ENCODE measurements at regions not wholly inside any gene's neighbourhood (a gene's known extent, or its start where the extent isn't known, plus 50 kb on each side); places are given as distances from the start of the nearest gene placed in this dataset.

GRCh38 chr10:78358982-78359381 is 325.3 kb downstream of the RPS24 start:
- Histone ChIP-seq H3K4me1 (ENCODE audit: control insufficient read depth in 2 of 2, insufficient read depth in 2 of 2, low read length in 2 of 2) (no peaks in the 10 kb centered on the region), H3K27ac (ENCODE audit: low read length in 2 of 2) (no peak overlapping the region), H3K27me3 (replicated peaks in 1 of 4; ENCODE audit: control extremely low read depth in 1 of 4, control insufficient read depth in 3 of 4, insufficient read depth in 4 of 4, low read length in 3 of 4) (no peaks in the 10 kb centered on the region), H3K79me2 (ENCODE audit: control insufficient read depth, insufficient read depth, low read length) (no peaks in the 10 kb centered on the region), H3K9ac (ENCODE audit: low read length) (no peak overlapping the region), H3K36me3 (replicated peaks in 1 of 2; ENCODE audit: control extremely low read depth in 1 of 2, control insufficient read depth in 1 of 2, extremely low read depth in 1 of 2, insufficient read depth in 2 of 2, low read length in 1 of 2) (no peaks in the 10 kb centered on the region), H3K4me2 (replicated peaks; ENCODE audit: low read depth, low read length, poor library complexity, severe bottlenecking) (no peak overlapping the region), H4K20me1 (ENCODE audit: control insufficient read depth, insufficient read depth, low read length, poor library complexity, severe bottlenecking) (no peaks in the 10 kb centered on the region), H3K4me3 (ENCODE audit: control extremely low read depth in 1 of 5, extremely low read depth in 1 of 5, insufficient read depth in 1 of 5, low read depth in 2 of 5, low read length in 4 of 5) (no peak overlapping the region), H2AFZ (ENCODE audit: insufficient read depth, low read depth, low read length, poor library complexity, severe bottlenecking) (no peak overlapping the region), H3K9me3 (ENCODE audit: control extremely low read depth in 1 of 3, control insufficient read depth in 2 of 3, insufficient read depth in 1 of 3, low read length in 2 of 3) (no peaks in the 10 kb centered on the region)
- H3K27ac Mint-ChIP-seq, result no peak overlapping the region
- POLR2A ChIA-PET, result no interaction called here
- no peaks in the 10 kb centered on the region for H3K9me3 Mint-ChIP-seq (ENCODE audit: insufficient read depth)
- DNase-seq (no peak), ATAC-seq (ENCODE audit: low read depth) (no peak)
- no peak overlapping the region for H3K4me3 Mint-ChIP-seq
- peaks cover 10% of the 10 kb centered on the region for H3K27me3 Mint-ChIP-seq
- intact Hi-C loops (cut with micrococcal nuclease), result no loop called here
- CTCF ChIA-PET, result no interaction called here
- 97% methylated on average over 5 of the region's 5 CpGs for WGBS (ENCODE audit: insufficient coverage)
- no peak for TF ChIP-seq EZH2 (IDR thresholded peaks at IDR 0.05; ENCODE audit: borderline replicate concordance, insufficient read depth, low read depth, low read length, poor library complexity, severe bottlenecking)
- TF ChIP-seq, protein P1, sequence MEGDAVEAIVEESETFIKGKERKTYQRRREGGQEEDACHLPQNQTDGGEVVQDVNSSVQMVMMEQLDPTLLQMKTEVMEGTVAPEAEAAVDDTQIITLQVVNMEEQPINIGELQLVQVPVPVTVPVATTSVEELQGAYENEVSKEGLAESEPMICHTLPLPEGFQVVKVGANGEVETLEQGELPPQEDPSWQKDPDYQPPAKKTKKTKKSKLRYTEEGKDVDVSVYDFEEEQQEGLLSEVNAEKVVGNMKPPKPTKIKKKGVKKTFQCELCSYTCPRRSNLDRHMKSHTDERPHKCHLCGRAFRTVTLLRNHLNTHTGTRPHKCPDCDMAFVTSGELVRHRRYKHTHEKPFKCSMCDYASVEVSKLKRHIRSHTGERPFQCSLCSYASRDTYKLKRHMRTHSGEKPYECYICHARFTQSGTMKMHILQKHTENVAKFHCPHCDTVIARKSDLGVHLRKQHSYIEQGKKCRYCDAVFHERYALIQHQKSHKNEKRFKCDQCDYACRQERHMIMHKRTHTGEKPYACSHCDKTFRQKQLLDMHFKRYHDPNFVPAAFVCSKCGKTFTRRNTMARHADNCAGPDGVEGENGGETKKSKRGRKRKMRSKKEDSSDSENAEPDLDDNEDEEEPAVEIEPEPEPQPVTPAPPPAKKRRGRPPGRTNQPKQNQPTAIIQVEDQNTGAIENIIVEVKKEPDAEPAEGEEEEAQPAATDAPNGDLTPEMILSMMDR (IDR thresholded peaks at IDR 0.05), result no peak
- no peaks in the 10 kb centered on the region for H3K4me1 Mint-ChIP-seq

DNA sequence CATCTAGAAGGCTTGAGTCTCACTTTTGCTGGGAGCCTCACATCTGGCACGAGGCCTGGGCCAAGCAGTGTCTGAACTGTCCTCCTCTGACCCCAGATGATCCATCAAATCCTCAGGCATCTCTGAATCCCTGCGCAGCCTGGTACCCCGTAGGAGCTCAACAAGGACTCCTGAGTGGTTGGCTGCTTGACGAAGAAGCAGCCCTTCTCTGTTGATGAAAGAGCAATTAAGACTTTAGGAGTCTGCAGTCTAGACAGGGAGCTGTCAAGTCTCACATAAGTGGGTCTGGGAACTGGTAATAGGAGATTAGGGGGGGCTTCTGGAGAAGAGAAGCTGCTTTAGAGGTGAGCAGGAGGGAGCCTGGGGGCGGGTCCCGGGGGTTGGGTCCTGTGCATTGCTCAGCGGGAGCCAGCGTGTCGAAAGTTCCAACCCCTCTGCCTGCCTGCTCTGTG is 326.0 kb downstream of the RPS24 start:
- Histone ChIP-seq H3K4me3 (ENCODE audit: control extremely low read depth in 1 of 5, extremely low read depth in 1 of 5, insufficient read depth in 1 of 5, low read depth in 2 of 5, low read length in 4 of 5) (no peak overlapping the region), H3K4me2 (replicated peaks; ENCODE audit: low read depth, low read length, poor library complexity, severe bottlenecking) (no peak overlapping the region), H3K9ac (ENCODE audit: low read length) (no peak overlapping the region), H3K36me3 (replicated peaks in 1 of 2; ENCODE audit: control extremely low read depth in 1 of 2, control insufficient read depth in 1 of 2, extremely low read depth in 1 of 2, insufficient read depth in 2 of 2, low read length in 1 of 2) (no peaks in the 10 kb centered on the region), H3K27me3 (replicated peaks in 1 of 4; ENCODE audit: control extremely low read depth in 1 of 4, control insufficient read depth in 3 of 4, insufficient read depth in 4 of 4, low read length in 3 of 4) (no peaks in the 10 kb centered on the region), H4K20me1 (ENCODE audit: control insufficient read depth, insufficient read depth, low read length, poor library complexity, severe bottlenecking) (no peaks in the 10 kb centered on the region), H3K79me2 (ENCODE audit: control insufficient read depth, insufficient read depth, low read length) (no peaks in the 10 kb centered on the region), H3K9me3 (ENCODE audit: control extremely low read depth in 1 of 3, control insufficient read depth in 2 of 3, insufficient read depth in 1 of 3, low read length in 2 of 3) (no peaks in the 10 kb centered on the region), H3K27ac (ENCODE audit: low read length in 2 of 2) (no peak overlapping the region), H2AFZ (ENCODE audit: insufficient read depth, low read depth, low read length, poor library complexity, severe bottlenecking) (no peak overlapping the region), H3K4me1 (ENCODE audit: control insufficient read depth in 2 of 2, insufficient read depth in 2 of 2, low read length in 2 of 2) (no peaks in the 10 kb centered on the region)
- no peak for TF ChIP-seq EZH2 (IDR thresholded peaks at IDR 0.05; ENCODE audit: borderline replicate concordance, insufficient read depth, low read depth, low read length, poor library complexity, severe bottlenecking)
- TF ChIP-seq, protein P1 (IDR thresholded peaks at IDR 0.05), result no peak
- intact Hi-C loops (cut with micrococcal nuclease), result no loop called here
- Mint-ChIP-seq H3K4me1 (no peaks in the 10 kb centered on the region), H3K27me3 (peaks cover 10% of the 10 kb centered on the region), H3K9me3 (ENCODE audit: insufficient read depth) (no peaks in the 10 kb centered on the region), H3K4me3 (no peak overlapping the region), H3K27ac (no peak overlapping the region)
- no peak for DNase-seq
- 81% methylated on average over 3 of the region's 9 CpGs for WGBS (ENCODE audit: insufficient coverage)
- no peak for ATAC-seq (ENCODE audit: low read depth)
- ChIA-PET POLR2A (no interaction called here), CTCF (no interaction called here)
